Spleen (tissue), 7 donors: ENCODE measurements at regions not wholly inside any gene's neighbourhood (a gene's known extent, or its start where the extent isn't known, plus 50 kb on each side); places are given as distances from the start of the nearest gene placed in this dataset.

Source experiments
- CTCF ChIP-seq, 11 experiments: fragments of 200-600 bp in 7 of 11; fragments of 450-650 bp in 4 of 11; sonication (generic) in 4 of 11; IDR thresholded peaks in 8 of 11; conservative IDR thresholded peaks in 3 of 11; 1 replicate in 7 of 11; 2 replicates in 4 of 11; pipeline versions ENCODE4 v1.4.0 to v1.8.0; 2016 to 2021; ENCODE audit warnings: antibody characterized with exemption in 11 of 11, inconsistent platforms in 4 of 11, mild to moderate bottlenecking in 1 of 11
- POLR2A ChIP-seq, 3 donors: fragments of 450-650 bp; IDR thresholded peaks; one replicate each; pipeline ENCODE4 v1.5.1; 2017; ENCODE audit warnings: antibody characterized with exemption in 3 of 3, mild to moderate bottlenecking in 1 of 3
- POLR2AphosphoS5 ChIP-seq, 3 donors: sonication (generic); formaldehyde crosslinking; IDR thresholded peaks; one replicate each; pipeline ENCODE4 v1.5.1; 2017; ENCODE audit warnings: antibody characterized with exemption in 3 of 3
- donor health status: DM: no; HTN: no; CAD: no; lungs with moderate emphysema.
- donor health status: DM: no; HTN: no; CAD: no.
- donor health status: DM: no; HTN: no; CAD: no.

GRCh38 chr1:60914982-60915381 is 167.4 kb upstream of the NFIA start:
- TF ChIP-seq CTCF (IDR thresholded peaks at IDR 0.05 in 8 of 11, conservative IDR thresholded peaks at IDR 0.05 in 3 of 11) = no peak
- TF ChIP-seq POLR2AphosphoS5 (IDR thresholded peaks at IDR 0.05) = no peak
- no peak for TF ChIP-seq POLR2A (IDR thresholded peaks at IDR 0.05)
